ENCODE measurements at regions not wholly inside any gene's neighbourhood (a gene's known extent, or its start where the extent isn't known, plus 50 kb on each side); places are given as distances from the start of the nearest gene placed in this dataset.

GRCh38 chrX:51825436-51825835 is 68.0 kb upstream of the MAGED1 start:
- DNase-seq (ENCODE audit: low spot score), result no peak
- intact Hi-C loops (cut with micrococcal nuclease; ENCODE audit: unreplicated experiment), result no loop called here
- Histone ChIP-seq H3K9me3 (ENCODE audit: low read depth, low read length, poor library complexity, severe bottlenecking) (no peaks in the 10 kb centered on the region), H3K4me3 (ENCODE audit: low read depth, low read length, poor library complexity, severe bottlenecking) (no peak overlapping the region), H3K27me3 (replicated peaks; ENCODE audit: insufficient read depth, low read depth, low read length, poor library complexity) (peaks cover 3% of the 10 kb centered on the region), H3K4me1 (ENCODE audit: insufficient read depth, low read length, poor library complexity, severe bottlenecking) (no peaks in the 10 kb centered on the region), H3K27ac (ENCODE audit: low read depth, low read length, poor library complexity, severe bottlenecking) (no peak overlapping the region), H3K36me3 (ENCODE audit: insufficient read depth, low read length, poor library complexity, severe bottlenecking) (no peaks in the 10 kb centered on the region)
- ChIA-PET POLR2A (ENCODE audit: low non-redundant PET) (no interaction called here), CTCF (no interaction called here)
- no TSS peak for BruUV-seq (replicated peaks)
- TF ChIP-seq, protein P1, sequence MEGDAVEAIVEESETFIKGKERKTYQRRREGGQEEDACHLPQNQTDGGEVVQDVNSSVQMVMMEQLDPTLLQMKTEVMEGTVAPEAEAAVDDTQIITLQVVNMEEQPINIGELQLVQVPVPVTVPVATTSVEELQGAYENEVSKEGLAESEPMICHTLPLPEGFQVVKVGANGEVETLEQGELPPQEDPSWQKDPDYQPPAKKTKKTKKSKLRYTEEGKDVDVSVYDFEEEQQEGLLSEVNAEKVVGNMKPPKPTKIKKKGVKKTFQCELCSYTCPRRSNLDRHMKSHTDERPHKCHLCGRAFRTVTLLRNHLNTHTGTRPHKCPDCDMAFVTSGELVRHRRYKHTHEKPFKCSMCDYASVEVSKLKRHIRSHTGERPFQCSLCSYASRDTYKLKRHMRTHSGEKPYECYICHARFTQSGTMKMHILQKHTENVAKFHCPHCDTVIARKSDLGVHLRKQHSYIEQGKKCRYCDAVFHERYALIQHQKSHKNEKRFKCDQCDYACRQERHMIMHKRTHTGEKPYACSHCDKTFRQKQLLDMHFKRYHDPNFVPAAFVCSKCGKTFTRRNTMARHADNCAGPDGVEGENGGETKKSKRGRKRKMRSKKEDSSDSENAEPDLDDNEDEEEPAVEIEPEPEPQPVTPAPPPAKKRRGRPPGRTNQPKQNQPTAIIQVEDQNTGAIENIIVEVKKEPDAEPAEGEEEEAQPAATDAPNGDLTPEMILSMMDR (conservative IDR thresholded peaks at IDR 0.05; ENCODE audit: low read depth, low read length), result no peak
- TF ChIP-seq EZH2 (IDR thresholded peaks at IDR 0.05; ENCODE audit: borderline replicate concordance, low read depth, low read length, poor library complexity, severe bottlenecking), result no peak

GRCh38 chrX:51834076-51834475 is 59.3 kb upstream of the MAGED1 start:
- intact Hi-C loops (cut with micrococcal nuclease; ENCODE audit: unreplicated experiment), result no loop called here
- TF ChIP-seq, protein P1 (conservative IDR thresholded peaks at IDR 0.05; ENCODE audit: low read depth, low read length), result no peak
- no peak for TF ChIP-seq EZH2 (IDR thresholded peaks at IDR 0.05; ENCODE audit: borderline replicate concordance, low read depth, low read length, poor library complexity, severe bottlenecking)

DNA sequence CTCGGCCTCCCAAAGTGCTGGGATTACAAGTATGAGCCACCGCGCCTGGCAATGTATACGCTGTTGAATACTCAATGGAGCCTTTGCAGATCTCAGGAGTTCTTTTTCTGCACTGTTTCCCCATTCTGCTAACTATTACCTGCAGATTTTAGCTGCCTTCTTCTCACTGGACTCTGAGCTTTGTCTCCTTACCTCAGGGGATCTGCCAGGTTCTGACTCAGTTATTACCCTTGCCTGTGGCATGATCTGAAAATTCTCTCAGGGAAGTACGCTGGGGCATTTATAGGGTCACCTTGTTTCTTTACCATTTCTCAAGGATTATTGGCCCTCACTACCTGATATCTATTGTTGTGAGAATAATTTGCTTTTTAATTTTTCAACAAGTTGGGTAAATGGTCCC is 56.6 kb upstream of the MAGED1 start:
- Histone ChIP-seq H3K4me3 (ENCODE audit: low read depth, low read length, poor library complexity, severe bottlenecking) (no peak overlapping the region), H3K27ac (ENCODE audit: low read depth, low read length, poor library complexity, severe bottlenecking) (no peak overlapping the region), H3K36me3 (ENCODE audit: insufficient read depth, low read length, poor library complexity, severe bottlenecking) (no peaks in the 10 kb centered on the region), H3K27me3 (replicated peaks; ENCODE audit: insufficient read depth, low read depth, low read length, poor library complexity) (no peaks in the 10 kb centered on the region), H3K4me1 (ENCODE audit: insufficient read depth, low read length, poor library complexity, severe bottlenecking) (peaks cover 16% of the 10 kb centered on the region), H3K9me3 (ENCODE audit: low read depth, low read length, poor library complexity, severe bottlenecking) (no peaks in the 10 kb centered on the region)
- intact Hi-C loops (cut with micrococcal nuclease; ENCODE audit: unreplicated experiment), result no loop called here
- ChIA-PET CTCF (no interaction called here), POLR2A (ENCODE audit: low non-redundant PET) (no interaction called here)
- BruUV-seq (replicated peaks), result no TSS peak
- TF ChIP-seq, protein P1 (conservative IDR thresholded peaks at IDR 0.05; ENCODE audit: low read depth, low read length), result no peak
- no peak for TF ChIP-seq EZH2 (IDR thresholded peaks at IDR 0.05; ENCODE audit: borderline replicate concordance, low read depth, low read length, poor library complexity, severe bottlenecking)
- no peak for DNase-seq (ENCODE audit: low spot score)

More at GRCh38 chrX:51834076-51834475, 59.3 kb upstream of the MAGED1 start:
- H3K9me3 ChIP-seq (ENCODE audit: low read depth, low read length, poor library complexity, severe bottlenecking), result no peaks in the 10 kb centered on the region
- H3K36me3 ChIP-seq (ENCODE audit: insufficient read depth, low read length, poor library complexity, severe bottlenecking), result no peaks in the 10 kb centered on the region
- H3K4me3 ChIP-seq (ENCODE audit: low read depth, low read length, poor library complexity, severe bottlenecking), result no peak overlapping the region
- peaks cover 16% of the 10 kb centered on the region for H3K4me1 ChIP-seq (ENCODE audit: insufficient read depth, low read length, poor library complexity, severe bottlenecking)
- no peaks in the 10 kb centered on the region for H3K27me3 ChIP-seq (replicated peaks; ENCODE audit: insufficient read depth, low read depth, low read length, poor library complexity)
- BruUV-seq (replicated peaks), result no TSS peak
- ChIA-PET POLR2A (ENCODE audit: low non-redundant PET) (no interaction called here), CTCF (no interaction called here)
- H3K27ac ChIP-seq (ENCODE audit: low read depth, low read length, poor library complexity, severe bottlenecking), result no peak overlapping the region
- no peak for DNase-seq (ENCODE audit: low spot score)

Data from A673 (cell line).